Breast epithelium (tissue), 4 donors: ENCODE measurements at regions not wholly inside any gene's neighbourhood (a gene's known extent, or its start where the extent isn't known, plus 50 kb on each side); places are given as distances from the start of the nearest gene placed in this dataset.
"Not testable (repeated sequence)": the region's sequence is repeated elsewhere in the genome, so short reads cannot be mapped to it uniquely, and the experiment has no call there.

Experiments
- DNase-seq, 2 donors: peaks; one replicate each; pipeline ENCODE4 v3.0.0-alpha.2; 2019; ENCODE audit warnings: low spot score in 2 of 2
- H3K27ac ChIP-seq, 2 donors: fragments of 200-600 bp; sonication (generic) in 1 of 2; one replicate each; pipeline ENCODE4 v1.5.1; 2016 to 2019; ENCODE audit warnings: mild to moderate bottlenecking in 1 of 2
- H3K27me3 ChIP-seq, 2 donors: fragments of 200-600 bp; sonication (generic) in 1 of 2; one replicate each; pipeline versions ENCODE4 v1.5.1 to v1.6.0; 2017 to 2019; ENCODE audit warnings: control low read depth in 1 of 2, mild to moderate bottlenecking in 1 of 2
- H3K36me3 ChIP-seq: fragments of 200-600 bp; one replicate; pipeline ENCODE4 v1.5.1; 2019
- H3K4me1 ChIP-seq, 2 donors: fragments of 200-600 bp; sonication (generic); one replicate each; pipeline ENCODE4 v1.5.1; 2016 to 2019; ENCODE audit warnings: control low read depth in 1 of 2
- H3K4me3 ChIP-seq, 3 donors: fragments of 200-600 bp; sonication (generic); 1 replicate in 2 of 3; 2 replicates in 1 of 3; pipeline ENCODE4 v1.5.1; 2016 to 2019; ENCODE audit warnings: mild to moderate bottlenecking in 3 of 3, moderate library complexity in 2 of 3
- H3K9me3 ChIP-seq, 2 donors: fragments of 200-600 bp; sonication (generic) in 1 of 2; one replicate each; pipeline ENCODE4 v1.5.1; 2016 to 2019; ENCODE audit warnings: control low read depth in 1 of 2
- CTCF ChIP-seq, 3 donors: fragments of 450-650 bp; IDR thresholded peaks; one replicate each; pipeline ENCODE4 v1.5.1; 2016 to 2017; ENCODE audit warnings: antibody characterized with exemption in 3 of 3, mild to moderate bottlenecking in 3 of 3, moderate library complexity in 3 of 3
- POLR2A ChIP-seq: fragments of 450-650 bp; IDR thresholded peaks from one replicate; pipeline ENCODE4 v1.6.1; 2016; ENCODE audit warnings: antibody characterized with exemption, mild to moderate bottlenecking, moderate library complexity
- POLR2AphosphoS5 ChIP-seq, 3 donors: sonication (generic); formaldehyde crosslinking; IDR thresholded peaks; one replicate each; pipeline ENCODE4 v1.6.1; 2017; ENCODE audit warnings: antibody characterized with exemption in 3 of 3
- intact Hi-C: fragments of 100-400 bp; cut with DNase I; formaldehyde crosslinking; loops from one replicate; pipeline ENCODE4 v1.15.1; 2023; ENCODE audit warnings: low total_unique reads

- no peak overlapping the region for H3K27ac ChIP-seq
- no peak for DNase-seq
- H3K9me3 ChIP-seq = no peaks in the 10 kb centered on the region
- intact Hi-C loops = no loop called here
- no peaks in the 10 kb centered on the region for H3K27me3 ChIP-seq
- no peak overlapping the region for H3K4me3 ChIP-seq
- no peaks in the 10 kb centered on the region for H3K36me3 ChIP-seq
- no peak for TF ChIP-seq POLR2A
- TF ChIP-seq POLR2AphosphoS5 (IDR thresholded peaks at IDR 0.05) = no peak
- TF ChIP-seq CTCF (IDR thresholded peaks at IDR 0.05) = no peak
- no peaks in the 10 kb centered on the region for H3K4me1 ChIP-seq
These were observed 256.6 kb upstream of the SGK1 start for GRCh38 chr6:134574491-134574890.

GRCh38 chr6:134569996-134570395, 252.1 kb upstream of the SGK1 start:
- H3K27me3 ChIP-seq, H3K4me1 ChIP-seq, H3K4me3 ChIP-seq, DNase-seq, H3K9me3 ChIP-seq, intact Hi-C loops, H3K27ac ChIP-seq, H3K36me3 ChIP-seq: not testable (repeated sequence)

GRCh38 chr6:134564705-134565104, 246.8 kb upstream of the SGK1 start:
- no peaks in the 10 kb centered on the region for H3K27me3 ChIP-seq
- peak overlapping the region; percentile 36 to 43 for H3K27ac ChIP-seq
- intact Hi-C loops = no loop called here
- H3K4me3 ChIP-seq = no peak overlapping the region
- no peaks in the 10 kb centered on the region for H3K36me3 ChIP-seq
- no peak for DNase-seq
- no peaks in the 10 kb centered on the region for H3K9me3 ChIP-seq
- no peaks in the 10 kb centered on the region for H3K4me1 ChIP-seq
- TF ChIP-seq POLR2A (no peak), POLR2AphosphoS5 (IDR thresholded peaks at IDR 0.05) (no peak), CTCF (IDR thresholded peaks at IDR 0.05) (no peak)

- intact Hi-C loops = no loop called here
These were observed 242.1 kb upstream of the SGK1 start for GRCh38 chr6:134560019-134560418.

GRCh38 chr6:134557509-134557908, 239.6 kb upstream of the SGK1 start:
- no peak overlapping the region for H3K27ac ChIP-seq
- H3K27me3 ChIP-seq = no peaks in the 10 kb centered on the region
- H3K36me3 ChIP-seq = no peaks in the 10 kb centered on the region
- TF ChIP-seq CTCF (IDR thresholded peaks at IDR 0.05) (no peak), POLR2A (no peak), POLR2AphosphoS5 (IDR thresholded peaks at IDR 0.05) (no peak)
- no peaks in the 10 kb centered on the region for H3K4me1 ChIP-seq
- H3K4me3 ChIP-seq = no peak overlapping the region
- intact Hi-C loops = no loop called here
- H3K9me3 ChIP-seq = no peaks in the 10 kb centered on the region
- no peak for DNase-seq

More at GRCh38 chr6:134560019-134560418, 242.1 kb upstream of the SGK1 start:
- Histone ChIP-seq H3K4me3 (no peak overlapping the region), H3K9me3 (no peaks in the 10 kb centered on the region), H3K27me3 (no peaks in the 10 kb centered on the region), H3K27ac (no peak overlapping the region), H3K4me1 (no peaks in the 10 kb centered on the region), H3K36me3 (no peaks in the 10 kb centered on the region)
- no peak for DNase-seq
- no peak for TF ChIP-seq CTCF (IDR thresholded peaks at IDR 0.05)
- no peak for TF ChIP-seq POLR2A
- TF ChIP-seq POLR2AphosphoS5 (IDR thresholded peaks at IDR 0.05) = no peak

- intact Hi-C loops = no loop called here
- no peak overlapping the region for H3K4me3 ChIP-seq
- DNase-seq = no peak
- H3K4me1 ChIP-seq = no peaks in the 10 kb centered on the region
- no peak for TF ChIP-seq POLR2A
- TF ChIP-seq CTCF (IDR thresholded peaks at IDR 0.05) = no peak
- no peak for TF ChIP-seq POLR2AphosphoS5 (IDR thresholded peaks at IDR 0.05)
- H3K27ac ChIP-seq = no peak overlapping the region
- no peaks in the 10 kb centered on the region for H3K9me3 ChIP-seq
- no peaks in the 10 kb centered on the region for H3K36me3 ChIP-seq
- H3K27me3 ChIP-seq = no peaks in the 10 kb centered on the region
These were observed 237.8 kb upstream of the SGK1 start for GRCh38 chr6:134555672-134556071.
